Sigmoid colon (tissue), 6 donors: ENCODE measurements at regions not wholly inside any gene's neighbourhood (a gene's known extent, or its start where the extent isn't known, plus 50 kb on each side); places are given as distances from the start of the nearest gene placed in this dataset.

Source experiments
- DNase-seq: peaks from one replicate; pipeline ENCODE4 v3.0.0-alpha.2; 2019
- H3K27ac ChIP-seq, 4 donors: fragments of 200-600 bp; sonication (generic); one replicate each; pipeline ENCODE4 v1.5.1; 2016 to 2019; ENCODE audit warnings: mild to moderate bottlenecking in 1 of 4
- H3K27me3 ChIP-seq, 3 donors: fragments of 200-600 bp; sonication (generic); one replicate each; pipeline ENCODE4 v1.5.1; 2019; ENCODE audit warnings: mild to moderate bottlenecking in 1 of 3
- H3K36me3 ChIP-seq, 4 donors: fragments of 200-600 bp; sonication (generic); one replicate each; pipeline ENCODE4 v1.5.1; 2016 to 2019
- H3K4me1 ChIP-seq, 4 donors: fragments of 200-600 bp; sonication (generic); one replicate each; pipeline ENCODE4 v1.5.1; 2017 to 2019
- H3K4me3 ChIP-seq, 4 donors: fragments of 200-600 bp; sonication (generic); one replicate each; pipeline ENCODE4 v1.5.1; 2017 to 2019; ENCODE audit warnings: mild to moderate bottlenecking in 2 of 4, moderate library complexity in 1 of 4
- H3K9me3 ChIP-seq, 4 donors: fragments of 200-600 bp in 3 of 4; sonication (generic) in 3 of 4; one replicate each; pipeline versions ENCODE4 v1.5.1 to v1.6.1; 2013 to 2019
- CTCF ChIP-seq, 4 experiments: fragments of 450-650 bp in 3 of 4; fragments of 200-600 bp in 1 of 4; IDR thresholded peaks; one replicate each; pipeline ENCODE4 v1.5.1; 2016 to 2019; ENCODE audit warnings: antibody characterized with exemption in 4 of 4, mild to moderate bottlenecking in 3 of 4, moderate library complexity in 2 of 4
- EP300 ChIP-seq, 4 donors: sonication (generic); formaldehyde crosslinking; IDR thresholded peaks; one replicate each; pipeline ENCODE4 v1.6.1; 2017; ENCODE audit warnings: antibody characterized with exemption in 4 of 4
- POLR2A ChIP-seq, 2 donors: fragments of 450-650 bp; IDR thresholded peaks; one replicate each; pipeline ENCODE4 v1.6.1; 2016; ENCODE audit warnings: antibody characterized with exemption in 2 of 2, mild to moderate bottlenecking in 2 of 2, moderate library complexity in 2 of 2
- POLR2AphosphoS5 ChIP-seq, 4 donors: sonication (generic); formaldehyde crosslinking; IDR thresholded peaks; one replicate each; pipeline ENCODE4 v1.6.1; 2017; ENCODE audit warnings: antibody characterized with exemption in 4 of 4
- WGBS, 2 donors: extraction: QIAGEN DNeasy Blood & Tissue Kit; methylation state at CpG; one replicate each; pipeline ENCODE4 v1.1.7; 2013; 5-methylcytosine and 5-hydroxymethylcytosine counted together
- intact Hi-C: fragments of 100-400 bp; cut with DNase I; formaldehyde crosslinking; loops from one replicate; pipeline ENCODE4 v1.15.1; 2023
- donor health status: healthy with polysubstance abuse.
- donor health status: healthy.

- Histone ChIP-seq H3K27me3 (no peaks in the 10 kb centered on the region), H3K36me3 (no peaks in the 10 kb centered on the region), H3K9me3 (no peaks in the 10 kb centered on the region), H3K4me1 (no peaks in the 10 kb centered on the region), H3K27ac (no peak overlapping the region), H3K4me3 (no peak overlapping the region)
- TF ChIP-seq POLR2AphosphoS5 (IDR thresholded peaks at IDR 0.05): no peak
- no peak for TF ChIP-seq EP300 (IDR thresholded peaks at IDR 0.05)
- TF ChIP-seq CTCF (IDR thresholded peaks at IDR 0.05): no peak
- TF ChIP-seq POLR2A (IDR thresholded peaks at IDR 0.05): no peak
- intact Hi-C loops: no loop called here
- 94 to 97% methylated on average over 11 of the region's 11 CpGs for WGBS, 2 donors
- DNase-seq: peak; percentile 26
Observed at GRCh38 chr9:88320748-88321415, 67.4 kb upstream of the SPIN1 start.

- 82 to 85% methylated on average over 6 of the region's 6 CpGs for WGBS, 2 donors
- DNase-seq: peak; percentile 41
- TF ChIP-seq EP300 (IDR thresholded peaks at IDR 0.05): no peak
- TF ChIP-seq CTCF (IDR thresholded peaks at IDR 0.05): no peak
- no peak for TF ChIP-seq POLR2AphosphoS5 (IDR thresholded peaks at IDR 0.05)
- no peak for TF ChIP-seq POLR2A (IDR thresholded peaks at IDR 0.05)
Observed at GRCh38 chr9:88319936-88320747, 68.1 kb upstream of the SPIN1 start.

GRCh38 chr9:88313364-88314220 is 74.7 kb upstream of the SPIN1 start:
- Histone ChIP-seq H3K36me3 (no peaks in the 10 kb centered on the region), H3K27ac (no peak overlapping the region), H3K27me3 (no peaks in the 10 kb centered on the region), H3K9me3 (no peaks in the 10 kb centered on the region), H3K4me3 (no peak overlapping the region), H3K4me1 (no peaks in the 10 kb centered on the region)
- WGBS, 2 donors: 68 to 69% methylated on average over 15 of the region's 15 CpGs
- intact Hi-C loops: no loop called here
- peak; percentile 12 for DNase-seq
- TF ChIP-seq POLR2AphosphoS5 (IDR thresholded peaks at IDR 0.05) (no peak), EP300 (IDR thresholded peaks at IDR 0.05) (no peak), POLR2A (IDR thresholded peaks at IDR 0.05) (no peak), CTCF (IDR thresholded peaks at IDR 0.05) (no peak)

More at GRCh38 chr9:88319936-88320747, 68.1 kb upstream of the SPIN1 start:
- Histone ChIP-seq H3K36me3 (no peaks in the 10 kb centered on the region), H3K9me3 (no peaks in the 10 kb centered on the region), H3K4me3 (no peak overlapping the region), H3K4me1 (no peaks in the 10 kb centered on the region), H3K27ac (no peak overlapping the region), H3K27me3 (no peaks in the 10 kb centered on the region)
- intact Hi-C loops: no loop called here

- Histone ChIP-seq H3K36me3 (no peaks in the 10 kb centered on the region), H3K4me1 (no peaks in the 10 kb centered on the region), H3K27ac (no peak overlapping the region), H3K4me3 (no peak overlapping the region), H3K9me3 (no peaks in the 10 kb centered on the region), H3K27me3 (no peaks in the 10 kb centered on the region)
- 82 to 84% methylated on average over 13 of the region's 13 CpGs for WGBS, 2 donors
- DNase-seq: peak; percentile 9
- intact Hi-C loops: no loop called here
- TF ChIP-seq POLR2A (IDR thresholded peaks at IDR 0.05) (no peak), EP300 (IDR thresholded peaks at IDR 0.05) (no peak), POLR2AphosphoS5 (IDR thresholded peaks at IDR 0.05) (no peak), CTCF (IDR thresholded peaks at IDR 0.05) (no peak)
Observed at GRCh38 chr9:88312517-88313103, 75.6 kb upstream of the SPIN1 start.
